BJ (cell line): ENCODE measurements at regions not wholly inside any gene's neighbourhood (a gene's known extent, or its start where the extent isn't known, plus 50 kb on each side); places are given as distances from the start of the nearest gene placed in this dataset.
A peak's percentile ranks its signal among the peaks of the same experiment; 100 is the strongest.

ENCODE experiments used
- CTCF ChIA-PET: fragments of 350-600 bp; formaldehyde crosslinking; extraction: SDS; loops from one replicate; lab custom pipeline; 2021; ENCODE audit warnings: antibody characterized with exemption, inconsistent platforms; lab: Yijun Ruan, JAX
- POLR2A ChIA-PET: fragments of 300-600 bp; sonication (Branson Sonifier 250); formaldehyde crosslinking; extraction: SDS; loops from one replicate; lab custom pipeline; 2021; ENCODE audit warnings: antibody characterized with exemption; lab: Charles Lee
- DNase-seq: peaks from one replicate; pipeline ENCODE4 v3.0.0-alpha.2; 2011; ENCODE audit warnings: low read depth
- H3K27me3 ChIP-seq: 2 replicates; pipeline ENCODE4 v1.6.0; 2011; ENCODE audit warnings: low read length; ENCODE audit not compliant: control insufficient read depth, insufficient read depth
- H3K36me3 ChIP-seq: 2 replicates; pipeline ENCODE4 v1.5.1; 2011; ENCODE audit warnings: low read length; ENCODE audit not compliant: control insufficient read depth, insufficient read depth
- H3K4me3 ChIP-seq: 2 replicates; pipeline ENCODE4 v1.5.1; 2011; ENCODE audit warnings: low read depth, mild to moderate bottlenecking, control low read depth, low read length
- TF ChIP-seq, protein P1 (sequence below): IDR thresholded peaks from 2 replicates; pipeline ENCODE4 v1.5.1; 2011; ENCODE audit warnings: low read depth, mild to moderate bottlenecking, control low read depth, inconsistent platforms, low read length, moderate library complexity; ENCODE audit not compliant: insufficient read depth

DNA sequence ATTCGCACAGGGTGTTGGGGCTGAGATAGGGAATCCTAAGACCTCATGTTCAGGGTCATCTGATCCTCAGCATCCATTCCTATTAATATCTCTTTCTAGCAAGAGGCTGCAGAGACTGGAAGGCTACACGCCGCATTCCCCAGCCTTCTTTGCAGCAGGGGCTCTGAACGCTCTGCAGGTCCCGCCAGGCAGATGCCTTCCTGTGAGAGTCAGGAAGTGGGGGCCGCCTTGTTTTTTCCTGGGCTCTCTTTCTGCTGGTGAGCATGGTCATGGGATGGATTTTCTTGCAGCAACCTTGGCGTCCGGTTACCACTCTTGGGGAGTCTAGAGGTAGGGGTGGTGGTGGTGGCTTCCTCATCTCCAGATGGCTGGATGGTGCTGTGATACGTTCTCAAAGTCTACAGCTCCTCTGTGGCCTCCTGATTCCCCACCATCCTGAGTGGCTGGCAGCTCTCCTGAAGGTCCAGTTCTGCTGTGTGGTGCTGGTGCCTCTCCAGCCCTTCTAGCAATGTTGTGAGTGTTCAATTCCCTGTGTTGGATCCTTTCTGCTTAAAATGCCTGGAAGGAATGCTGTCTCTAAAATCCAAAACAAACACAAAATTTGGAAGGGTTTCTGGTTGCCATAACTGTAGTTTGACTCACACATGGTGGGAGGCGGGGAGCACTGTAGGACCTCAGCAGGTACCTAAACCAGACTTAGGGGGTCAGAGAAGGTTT, 111.9 kb downstream of the CEBPB start:
- ChIA-PET CTCF (no interaction called here), POLR2A (interaction anchor here (0.6 kb wide), 1 partner anchor 137 kb away, joined by 3 read pairs; no protein-coding TSS in a partner anchor)

DNA sequence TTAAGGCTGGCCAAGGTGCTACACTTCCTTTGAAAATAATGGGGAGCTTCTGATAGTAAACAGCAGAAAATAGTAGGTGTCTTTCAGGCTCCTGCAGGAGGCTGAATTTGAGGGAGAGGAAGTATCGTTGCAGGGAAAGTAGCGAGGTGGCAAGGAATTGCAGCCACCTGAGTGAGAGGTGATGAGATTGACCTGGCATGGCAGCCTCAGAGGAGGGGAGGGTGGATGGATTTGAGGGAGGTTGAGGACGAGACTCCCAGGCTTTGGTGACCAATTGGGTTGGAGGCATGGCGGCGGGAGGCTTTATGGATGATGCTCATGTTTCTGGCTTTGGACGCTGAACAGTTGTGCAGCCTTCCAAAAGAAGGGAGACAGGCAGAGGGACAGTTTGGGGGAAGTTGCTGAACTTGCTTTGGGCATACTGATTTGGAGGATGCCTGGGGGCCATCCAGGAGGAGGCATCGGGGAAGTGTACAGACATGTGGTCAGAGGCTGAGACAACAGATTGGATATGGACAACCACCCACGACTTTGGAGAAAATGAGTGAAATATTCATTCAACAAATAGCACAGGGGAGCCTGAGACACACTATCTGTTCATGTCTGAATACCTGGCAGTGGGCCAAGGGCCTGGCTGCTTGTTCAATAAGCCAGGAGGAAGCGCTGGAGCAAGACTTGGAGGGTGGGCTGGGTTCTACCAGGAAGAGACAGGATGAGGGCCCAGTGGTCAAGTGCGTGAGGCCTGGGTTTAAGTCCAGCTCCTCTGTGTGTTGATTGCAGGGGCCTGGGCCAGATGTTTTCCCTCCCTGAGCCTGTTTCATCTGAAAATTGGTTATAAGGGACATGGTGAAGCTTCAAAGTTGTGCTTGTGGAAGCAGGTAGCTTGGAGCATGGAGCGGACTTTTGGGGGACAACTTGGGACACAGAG, 113.2 kb downstream of the CEBPB start:
- Histone ChIP-seq H3K36me3 (no peaks in the 10 kb centered on the region), H3K4me3 (no peak overlapping the region), H3K27me3 (no peaks in the 10 kb centered on the region)
- CTCF ChIA-PET: interaction anchor here (0.6 to 2.5 kb wide), 11 partner anchors 8 to 159 kb away, joined by 3 to 11 read pairs (median 4); no protein-coding TSS in a partner anchor
- TF ChIP-seq, protein P1, sequence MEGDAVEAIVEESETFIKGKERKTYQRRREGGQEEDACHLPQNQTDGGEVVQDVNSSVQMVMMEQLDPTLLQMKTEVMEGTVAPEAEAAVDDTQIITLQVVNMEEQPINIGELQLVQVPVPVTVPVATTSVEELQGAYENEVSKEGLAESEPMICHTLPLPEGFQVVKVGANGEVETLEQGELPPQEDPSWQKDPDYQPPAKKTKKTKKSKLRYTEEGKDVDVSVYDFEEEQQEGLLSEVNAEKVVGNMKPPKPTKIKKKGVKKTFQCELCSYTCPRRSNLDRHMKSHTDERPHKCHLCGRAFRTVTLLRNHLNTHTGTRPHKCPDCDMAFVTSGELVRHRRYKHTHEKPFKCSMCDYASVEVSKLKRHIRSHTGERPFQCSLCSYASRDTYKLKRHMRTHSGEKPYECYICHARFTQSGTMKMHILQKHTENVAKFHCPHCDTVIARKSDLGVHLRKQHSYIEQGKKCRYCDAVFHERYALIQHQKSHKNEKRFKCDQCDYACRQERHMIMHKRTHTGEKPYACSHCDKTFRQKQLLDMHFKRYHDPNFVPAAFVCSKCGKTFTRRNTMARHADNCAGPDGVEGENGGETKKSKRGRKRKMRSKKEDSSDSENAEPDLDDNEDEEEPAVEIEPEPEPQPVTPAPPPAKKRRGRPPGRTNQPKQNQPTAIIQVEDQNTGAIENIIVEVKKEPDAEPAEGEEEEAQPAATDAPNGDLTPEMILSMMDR: no peak
- POLR2A ChIA-PET: interaction anchor here (0.9 kb wide), 2 partner anchors 19 to 112 kb away, joined by 3 to 4 read pairs; no protein-coding TSS in a partner anchor
- no peak for DNase-seq

More for the DNA sequence above, 111.9 kb downstream of the CEBPB start:
- no peak overlapping the region for H3K4me3 ChIP-seq
- TF ChIP-seq, protein P1: no peak
- H3K27me3 ChIP-seq: no peaks in the 10 kb centered on the region
- DNase-seq: no peak
- H3K36me3 ChIP-seq: no peaks in the 10 kb centered on the region

DNA sequence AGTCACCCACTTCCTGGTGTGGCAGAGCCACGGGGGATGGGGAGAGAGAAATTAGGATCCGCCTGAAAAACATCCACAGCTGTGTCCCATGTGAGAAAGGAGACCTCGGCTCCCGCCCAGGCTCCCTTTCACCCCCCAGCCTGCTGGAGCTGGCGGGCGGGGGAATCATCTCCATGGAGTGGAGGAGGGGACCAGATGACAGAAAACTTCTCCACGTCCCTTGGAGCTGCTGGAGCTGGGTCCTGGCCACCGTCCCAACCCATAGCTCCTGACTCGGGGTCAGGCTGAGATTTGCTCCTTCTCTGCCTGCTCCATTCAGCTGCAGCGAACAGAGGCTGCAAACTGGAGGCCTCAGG, 113.8 kb downstream of the CEBPB start:
- peak; percentile 72 for DNase-seq
- H3K4me3 ChIP-seq: no peak overlapping the region
- POLR2A ChIA-PET: interaction anchor here (0.9 to 1.1 kb wide), 3 partner anchors 12 to 113 kb away, joined by 3 to 4 read pairs (median 3); no protein-coding TSS in a partner anchor
- CTCF ChIA-PET: interaction anchor here (0.6 to 2.5 kb wide), 13 partner anchors 9 to 159 kb away, joined by 3 to 11 read pairs (median 3); no protein-coding TSS in a partner anchor
- TF ChIP-seq, protein P1: no peak
- H3K36me3 ChIP-seq: no peaks in the 10 kb centered on the region
- H3K27me3 ChIP-seq: no peaks in the 10 kb centered on the region

DNA sequence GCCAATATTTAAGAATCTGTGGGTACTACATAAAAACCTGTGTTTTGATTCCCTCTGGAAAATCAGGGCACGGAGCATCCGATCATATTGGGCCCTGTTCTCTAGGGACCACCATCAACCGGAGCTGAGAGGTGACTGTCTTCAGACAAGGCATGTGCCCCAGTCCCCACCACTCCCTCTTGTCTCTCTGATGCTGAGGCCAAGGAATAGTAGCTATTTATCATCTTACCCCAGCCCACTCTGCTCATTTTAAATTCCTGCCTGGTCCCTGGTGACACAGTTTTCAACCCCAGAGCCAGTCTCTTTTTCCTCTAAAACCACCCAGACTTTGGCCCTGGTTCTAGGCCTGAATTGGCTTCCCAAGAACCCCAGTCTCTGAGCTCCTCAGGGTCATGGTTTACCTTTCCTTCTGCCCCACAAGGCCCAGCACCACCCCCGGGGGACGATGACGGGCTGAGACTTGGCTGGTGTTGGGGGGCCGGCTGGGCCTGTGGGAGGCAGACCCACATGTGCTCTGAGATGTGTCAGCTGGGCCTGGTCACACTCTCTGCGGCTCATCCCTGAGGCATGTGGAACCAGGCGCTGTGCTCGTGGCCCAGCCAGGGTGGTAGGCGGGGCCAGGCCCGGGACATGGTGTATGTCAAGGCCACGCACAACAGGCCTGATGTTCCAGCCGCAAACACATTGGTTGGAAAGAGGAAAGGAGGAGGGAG, 114.4 kb downstream of the CEBPB start:
- Histone ChIP-seq H3K4me3 (no peak overlapping the region), H3K36me3 (no peaks in the 10 kb centered on the region), H3K27me3 (no peaks in the 10 kb centered on the region)
- TF ChIP-seq, protein P1: no peak
- CTCF ChIA-PET: interaction anchor here (0.6 to 2.5 kb wide), 15 partner anchors 8 to 159 kb away, joined by 3 to 11 read pairs (median 3); no protein-coding TSS in a partner anchor
- DNase-seq: peak; percentile 94
- POLR2A ChIA-PET: interaction anchor here (0.9 to 1.1 kb wide), 2 partner anchors 13 to 20 kb away, joined by 3 to 4 read pairs; no protein-coding TSS in a partner anchor
